SK-N-SH treated with all-trans-retinoic acid at 6 μM for 48 hours (cell line): ENCODE measurements at regions not wholly inside any gene's neighbourhood (a gene's known extent, or its start where the extent isn't known, plus 50 kb on each side); places are given as distances from the start of the nearest gene placed in this dataset.

Source experiments
- ESRRG ChIP-seq: fragments of 250-450 bp; sonication (Bioruptor Pico); IDR thresholded peaks from 2 replicates; pipeline ENCODE4 v1.6.1; 2021; ENCODE audit warnings: mild to moderate bottlenecking
- RARB ChIP-seq: fragments of 250-450 bp; sonication (Bioruptor Pico); IDR thresholded peaks from 2 replicates; pipeline ENCODE4 v1.8.0; 2021; ENCODE audit warnings: mild to moderate bottlenecking, moderate library complexity
- ZFP30 ChIP-seq: fragments of 450-650 bp; formaldehyde crosslinking; IDR thresholded peaks from 2 replicates; pipeline ENCODE4 v1.5.0; 2022; ENCODE audit warnings: mild to moderate bottlenecking, moderate library complexity
- ZNF70 ChIP-seq: fragments of 450-650 bp; formaldehyde crosslinking; IDR thresholded peaks from 2 replicates; pipeline ENCODE4 v1.5.0; 2020; ENCODE audit warnings: mild to moderate bottlenecking, moderate library complexity

DNA sequence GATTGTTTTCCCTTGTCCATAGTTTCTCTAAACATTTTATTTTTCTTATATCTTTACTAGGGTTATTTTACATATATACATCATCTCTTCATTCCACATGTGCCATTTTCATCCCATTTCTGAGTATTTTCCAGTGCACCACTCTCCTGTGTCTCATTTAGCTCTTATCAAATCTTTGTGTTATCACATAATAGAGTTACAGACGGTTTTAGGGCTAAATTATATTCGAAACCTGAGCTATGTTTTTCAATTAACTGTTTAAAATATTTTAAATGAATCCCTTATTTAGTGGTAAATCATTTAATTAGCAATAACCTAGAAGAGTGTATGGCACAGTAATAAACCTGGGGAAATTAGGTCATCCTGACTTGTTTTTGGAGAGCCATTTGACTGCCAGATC lies 160.4 kb upstream of the DCN start:
- TF ChIP-seq ZFP30 (CRISPR knock-in tag): no peak
- TF ChIP-seq RARB (CRISPR knock-in tag): no peak
- TF ChIP-seq ZNF70 (CRISPR knock-in tag): no peak
- no peak for TF ChIP-seq ESRRG
